ENCODE measurements at regions not wholly inside any gene's neighbourhood (a gene's known extent, or its start where the extent isn't known, plus 50 kb on each side); places are given as distances from the start of the nearest gene placed in this dataset.
"Not testable (repeated sequence)": the region's sequence is repeated elsewhere in the genome, so short reads cannot be mapped to it uniquely, and the experiment has no call there.

DNA sequence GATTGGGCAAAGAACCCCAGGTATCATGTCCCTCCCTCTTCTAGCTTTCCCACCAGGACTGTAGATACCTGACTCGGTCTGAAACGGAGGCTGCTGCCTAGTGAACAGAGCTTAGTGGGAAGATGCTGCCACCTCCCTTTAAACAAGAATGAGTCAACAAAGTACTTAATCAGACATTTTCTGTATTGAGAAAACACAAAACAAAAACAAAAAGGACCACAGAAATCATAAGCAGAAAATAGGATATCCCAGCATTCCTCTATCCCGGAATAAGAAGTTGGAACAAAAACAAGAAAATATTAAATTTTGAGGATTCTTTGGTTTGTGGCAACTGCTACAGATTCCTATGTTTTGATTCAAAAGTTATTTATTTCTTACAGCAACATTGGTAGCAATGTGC is 51.7 kb upstream of the COL8A1 start:
- ChIA-PET POLR2A (no interaction called here), CTCF (no interaction called here)

DNA sequence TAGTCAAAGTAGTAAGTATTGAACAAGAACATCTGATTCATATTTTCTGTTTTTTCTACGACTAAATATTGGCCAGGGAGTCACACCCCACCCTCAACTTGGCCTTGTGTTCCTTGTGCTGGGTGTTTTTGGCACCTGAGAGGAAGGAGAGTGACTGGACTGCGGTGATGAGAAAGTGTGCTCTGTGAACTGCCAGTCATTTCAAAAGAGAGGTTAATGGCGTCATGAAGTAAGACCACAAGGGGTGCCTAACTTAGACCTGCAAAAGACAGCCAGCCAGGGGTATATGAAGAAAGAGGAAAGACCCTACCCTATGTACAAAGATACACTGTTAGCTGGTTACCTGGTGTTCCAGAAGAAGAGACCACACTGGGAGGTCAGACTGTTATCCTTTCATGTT is 58.4 kb upstream of the COL8A1 start:
- POLR2A ChIA-PET, result no interaction called here
- CTCF ChIA-PET, result interaction anchor here (0.5 to 1.1 kb wide), 2 partner anchors 54 to 1579 kb away, joined by 3 to 4 read pairs; no protein-coding TSS in a partner anchor

DNA sequence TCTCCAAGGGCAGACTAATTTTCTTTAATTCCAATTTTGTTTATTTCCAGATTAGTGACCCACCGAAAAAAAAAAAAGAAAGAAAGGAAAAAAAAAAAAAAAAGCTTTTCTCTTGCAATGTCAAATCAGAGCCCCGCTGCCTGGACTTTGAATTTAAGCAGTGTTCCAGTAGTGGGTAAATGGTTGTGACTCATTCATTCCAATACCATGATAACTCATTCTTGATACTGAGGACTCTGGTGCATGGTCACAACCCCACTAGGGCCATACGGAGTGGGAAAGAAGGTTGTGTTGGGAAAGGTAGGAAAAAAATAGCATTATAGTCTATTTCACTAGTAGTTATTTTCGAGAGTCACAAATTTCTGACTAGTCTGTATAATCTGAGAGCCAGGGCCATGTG is 59.1 kb upstream of the COL8A1 start:
- ChIA-PET POLR2A (no interaction called here), CTCF (interaction anchor here (1.1 kb wide), 1 partner anchor 55 kb away, joined by 3 read pairs; no protein-coding TSS in a partner anchor)

- ChIA-PET POLR2A (no interaction called here), CTCF (no interaction called here)
Observed at GRCh38 chr3:99578339-99578970, 59.9 kb upstream of the COL8A1 start.

GRCh38 chr3:99576904-99577559 is 61.4 kb upstream of the COL8A1 start:
- POLR2A ChIA-PET, result no interaction called here
- CTCF ChIA-PET, result no interaction called here

DNA sequence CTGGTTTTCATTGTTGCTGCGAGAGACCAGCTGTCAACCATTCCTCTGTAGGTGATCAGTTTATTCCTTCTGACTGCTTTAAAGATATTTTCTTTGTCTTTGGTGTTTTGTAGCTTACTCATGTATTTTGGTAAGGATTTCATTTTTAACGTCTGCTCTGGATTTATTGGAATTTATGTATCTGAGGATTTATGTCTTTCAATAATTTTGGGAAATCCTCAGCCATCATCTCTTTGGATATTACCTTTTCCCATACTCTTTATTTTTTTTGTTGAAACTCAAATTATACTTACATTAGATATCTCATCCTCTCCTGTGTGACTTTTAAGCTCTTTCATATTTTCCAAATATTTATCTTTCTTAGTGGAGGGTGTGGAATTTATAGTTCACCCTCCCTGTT is 62.7 kb upstream of the COL8A1 start:
- ChIA-PET POLR2A (no interaction called here), CTCF (no interaction called here)

GRCh38 chr3:99570061-99570460 is 68.3 kb upstream of the COL8A1 start:
- POLR2A ChIA-PET, result no interaction called here
- CTCF ChIA-PET, result no interaction called here

DNA sequence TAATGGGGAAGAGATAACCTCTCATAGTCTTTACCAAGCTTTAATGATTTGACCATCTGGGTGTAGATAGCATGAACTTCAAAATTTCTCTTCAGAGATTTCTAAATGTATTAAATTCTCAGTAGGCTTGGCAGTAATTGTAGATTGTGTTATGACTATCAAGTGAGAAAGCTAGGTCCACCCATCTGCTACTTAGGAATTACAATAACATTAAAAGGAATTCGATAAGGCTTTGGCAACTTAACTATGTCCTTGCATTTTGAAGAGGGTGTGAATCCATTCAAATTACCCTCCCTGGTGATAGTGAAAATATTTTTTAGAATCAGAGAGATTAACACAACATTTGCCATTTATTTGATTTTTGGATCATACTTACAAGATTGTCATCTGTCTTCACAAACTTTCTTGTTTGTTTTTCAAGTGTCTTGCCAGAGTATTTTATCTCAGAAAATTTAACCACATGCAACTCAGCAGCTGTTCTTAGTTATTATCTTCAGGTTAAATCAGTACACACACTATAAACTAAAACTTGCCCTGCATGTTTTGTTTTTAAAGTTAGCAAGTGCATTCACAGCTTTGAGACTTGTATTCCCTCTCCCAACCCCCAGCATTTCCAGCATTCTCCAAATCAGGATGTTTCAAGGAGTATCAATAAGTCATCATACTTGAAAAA is 69.6 kb upstream of the COL8A1 start:
- POLR2A ChIA-PET, result no interaction called here
- CTCF ChIA-PET, result no interaction called here

DNA sequence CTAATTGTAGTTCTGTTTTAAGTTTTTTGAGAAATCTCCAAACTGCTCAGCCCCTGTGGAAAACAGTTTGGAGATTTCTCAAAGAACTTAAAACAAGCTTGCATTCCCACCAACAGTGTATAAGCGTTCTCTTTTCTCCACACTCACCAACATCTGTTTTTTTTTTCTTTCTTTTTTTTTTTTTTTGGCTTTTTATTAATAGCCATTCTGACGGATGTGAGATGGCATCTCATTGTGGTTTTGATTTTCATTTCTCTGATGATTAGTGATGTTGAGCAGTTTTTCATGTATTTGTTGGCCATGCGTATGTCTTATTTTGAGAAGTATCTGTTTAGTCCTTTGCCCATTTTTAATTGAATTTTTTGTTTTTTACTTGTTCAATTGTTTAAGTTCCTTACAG is 73.1 kb upstream of the COL8A1 start:
- CTCF ChIA-PET, result no interaction called here
- POLR2A ChIA-PET, result no interaction called here

GRCh38 chr3:99562990-99563607 is 75.3 kb upstream of the COL8A1 start:
- ChIA-PET POLR2A (no interaction called here), CTCF (no interaction called here)

- POLR2A ChIA-PET, result no interaction called here
- CTCF ChIA-PET, result no interaction called here
Observed at GRCh38 chr3:99562138-99562537, 76.3 kb upstream of the COL8A1 start.

DNA sequence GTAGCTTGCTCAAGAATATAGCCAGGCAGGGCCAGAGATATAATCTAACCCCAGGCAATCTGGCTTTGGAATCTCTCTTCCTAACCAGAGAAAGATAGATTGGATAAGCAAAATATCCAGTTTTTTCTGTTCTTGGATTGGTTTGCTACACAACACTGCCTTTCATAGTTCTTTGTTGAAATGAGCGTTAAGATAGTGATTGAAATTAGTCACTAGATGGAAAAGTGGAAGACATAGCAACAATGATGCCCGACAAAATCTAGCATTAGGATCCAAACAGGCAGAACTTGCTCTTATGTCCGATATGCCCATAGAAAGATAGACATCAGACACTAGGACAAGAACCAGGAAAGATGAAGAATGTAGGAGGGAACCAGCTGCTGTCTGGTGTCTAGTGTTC is 77.3 kb upstream of the COL8A1 start:
- ChIA-PET POLR2A (no interaction called here), CTCF (no interaction called here)

- ChIA-PET CTCF (no interaction called here), POLR2A (no interaction called here)
Observed at GRCh38 chr3:99559196-99559595, 79.2 kb upstream of the COL8A1 start.

- POLR2A ChIA-PET, CTCF ChIA-PET: not testable (repeated sequence)
Observed at GRCh38 chr3:99555885-99556284, 82.5 kb upstream of the COL8A1 start.

DNA sequence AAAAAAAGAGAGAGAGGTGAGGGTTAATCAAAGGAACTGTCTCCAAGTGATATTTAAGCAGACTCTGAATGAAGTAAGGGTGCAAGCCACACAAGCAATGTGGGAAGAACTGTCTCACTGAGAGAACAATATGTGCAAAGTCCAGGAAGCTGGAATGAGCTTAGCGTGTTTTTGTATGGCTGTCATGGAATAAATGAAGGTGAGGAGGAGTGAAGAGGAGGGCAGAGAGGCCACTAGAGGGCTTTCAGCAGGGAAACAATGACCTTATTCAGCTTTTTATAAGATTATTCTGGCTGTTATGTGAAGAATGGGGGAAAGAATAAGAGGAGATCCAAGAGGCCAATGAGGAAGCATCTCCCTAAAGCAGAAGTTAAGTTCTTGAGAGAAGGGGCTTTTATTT is 86.9 kb upstream of the COL8A1 start:
- POLR2A ChIA-PET, result no interaction called here
- CTCF ChIA-PET, result no interaction called here

DNA sequence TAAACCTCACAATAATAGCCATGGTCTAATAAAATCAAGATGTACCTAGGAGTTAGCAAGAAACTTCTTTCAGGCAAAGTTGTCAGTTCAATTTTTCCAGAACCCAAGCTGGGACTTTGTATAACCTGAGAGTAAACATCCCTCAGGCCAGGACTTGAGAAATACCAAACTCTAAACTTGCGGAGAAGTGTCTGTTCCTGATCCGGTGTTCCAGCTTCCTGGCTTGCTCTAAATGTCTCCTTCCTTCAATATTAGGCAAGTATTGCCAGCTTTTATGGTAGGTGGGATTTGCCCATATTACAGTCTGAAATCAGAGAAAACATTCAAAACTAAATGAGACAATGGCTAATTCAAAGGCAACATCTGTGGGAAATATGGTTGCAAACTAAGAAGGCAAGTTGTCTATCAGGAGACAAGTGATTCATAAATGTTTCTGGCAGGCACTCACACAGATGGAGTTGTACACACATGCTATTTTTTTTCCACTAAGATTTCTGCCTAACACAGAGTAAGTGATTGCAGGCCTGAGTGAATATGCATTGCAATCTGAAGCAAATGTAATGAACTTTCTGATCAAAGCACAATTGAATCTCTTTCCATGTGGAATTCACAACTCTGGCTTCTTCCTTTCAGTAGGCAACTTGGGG is 88.3 kb upstream of the COL8A1 start:
- ChIA-PET CTCF (no interaction called here), POLR2A (no interaction called here)

GRCh38 chr3:99549220-99549619 is 89.2 kb upstream of the COL8A1 start:
- ChIA-PET CTCF (no interaction called here), POLR2A (no interaction called here)

- ChIA-PET POLR2A (no interaction called here), CTCF (no interaction called here)
Observed at GRCh38 chr3:99548674-99549073, 89.7 kb upstream of the COL8A1 start.

GRCh38 chr3:99545941-99546580 is 92.3 kb upstream of the COL8A1 start:
- POLR2A ChIA-PET, result no interaction called here

GRCh38 chr3:99544786-99545281 is 93.6 kb upstream of the COL8A1 start:
- ChIA-PET POLR2A (no interaction called here), CTCF (no interaction called here)

More at GRCh38 chr3:99545941-99546580, 92.3 kb upstream of the COL8A1 start:
- CTCF ChIA-PET, result no interaction called here
